Stomach (tissue), 8 donors: ENCODE measurements at regions not wholly inside any gene's neighbourhood (a gene's known extent, or its start where the extent isn't known, plus 50 kb on each side); places are given as distances from the start of the nearest gene placed in this dataset.

Experiments
- DNase-seq, 2 donors: peaks; one replicate each; pipeline versions ENCODE4 v3.0.0 to v3.0.0-alpha.2; 2013 to 2019
- H3K27ac ChIP-seq, 5 donors: fragments of 200-600 bp in 4 of 5; sonication (generic) in 4 of 5; one replicate each; pipeline ENCODE4 v1.5.1; 2013 to 2019; ENCODE audit warnings: mild to moderate bottlenecking in 1 of 5, moderate library complexity in 1 of 5
- H3K27me3 ChIP-seq, 3 donors: fragments of 200-600 bp; sonication (generic); one replicate each; pipeline ENCODE4 v1.5.1; 2017 to 2019; ENCODE audit warnings: mixed run types in 1 of 3
- H3K36me3 ChIP-seq, 4 donors: fragments of 200-600 bp; sonication (generic); 1 replicate in 3 of 4; 2 replicates in 1 of 4; pipeline ENCODE4 v1.5.1; 2016 to 2019
- H3K4me1 ChIP-seq, 4 donors: fragments of 200-600 bp; sonication (generic); one replicate each; pipeline ENCODE4 v1.5.1; 2016 to 2019
- H3K4me3 ChIP-seq, 4 donors: fragments of 200-600 bp; sonication (generic) in 3 of 4; one replicate each; pipeline ENCODE4 v1.5.1; 2016 to 2019; ENCODE audit warnings: mild to moderate bottlenecking in 1 of 4
- H3K9me3 ChIP-seq, 4 donors: fragments of 200-600 bp; sonication (generic); one replicate each; pipeline ENCODE4 v1.5.1; 2016 to 2019
- CTCF ChIP-seq, 7 experiments: fragments of 450-650 bp in 4 of 7; fragments of 200-600 bp in 3 of 7; sonication (generic) in 3 of 7; IDR thresholded peaks; one replicate each; pipeline ENCODE4 v1.5.1; 2016 to 2019; ENCODE audit warnings: antibody characterized with exemption in 7 of 7, control low read depth in 2 of 7, mild to moderate bottlenecking in 1 of 7
- EP300 ChIP-seq: sonication (generic); formaldehyde crosslinking; IDR thresholded peaks from one replicate; pipeline ENCODE4 v1.6.1; 2017; ENCODE audit warnings: antibody characterized with exemption
- POLR2A ChIP-seq, 4 donors: fragments of 450-650 bp; IDR thresholded peaks; one replicate each; pipeline ENCODE4 v1.6.1; 2016; ENCODE audit warnings: antibody characterized with exemption in 4 of 4, control low read depth in 2 of 4, mild to moderate bottlenecking in 1 of 4, moderate library complexity in 1 of 4
- POLR2AphosphoS5 ChIP-seq, 3 donors: sonication (generic); formaldehyde crosslinking; IDR thresholded peaks; one replicate each; pipeline ENCODE4 v1.6.1; 2016; ENCODE audit warnings: antibody characterized with exemption in 3 of 3
- WGBS, 5 donors: extraction: QIAGEN DNeasy Blood & Tissue Kit in 3 of 5; methylation state at CpG; one replicate each; pipeline versions ENCODE4 v1.1.5 to v1.1.7; 2013 to 2018; 5-methylcytosine and 5-hydroxymethylcytosine counted together
- intact Hi-C: fragments of 100-400 bp; cut with DNase I; formaldehyde crosslinking; loops from one replicate; pipeline ENCODE4 v1.15.1; 2023; ENCODE audit warnings: low total_unique reads
- donor health status: healthy with polysubstance abuse.
- donor health status: Bipolar disorder and iron deficiency.
- donor health status: healthy.

DNA sequence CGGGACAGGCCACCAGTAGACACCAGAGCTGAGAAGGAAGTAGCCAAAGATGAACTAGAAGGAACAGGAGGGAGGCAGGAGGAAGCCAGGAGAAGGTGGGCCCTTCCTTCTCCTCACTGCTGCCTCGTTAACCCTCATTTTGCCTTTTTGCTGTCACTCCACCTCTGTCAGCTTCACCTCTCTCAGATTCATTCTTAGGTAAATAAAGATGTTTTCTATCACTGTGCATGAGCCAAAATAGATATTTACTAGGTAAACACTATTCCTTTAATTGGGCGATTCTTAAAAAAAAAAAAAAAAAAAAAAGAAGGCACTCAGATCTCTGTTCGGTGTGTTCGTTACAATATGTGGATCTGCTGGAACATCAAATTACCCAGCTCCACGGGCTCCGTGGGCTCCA is 112.3 kb downstream of the GLUL start:
- H3K27ac ChIP-seq, result no peak overlapping the region
- WGBS, 5 donors, result 48 to 69% (median 58%) methylated on average over 7 of the region's 7 CpGs
- H3K9me3 ChIP-seq, result no peaks in the 10 kb centered on the region
- no peaks in the 10 kb centered on the region for H3K36me3 ChIP-seq
- no peaks in the 10 kb centered on the region for H3K27me3 ChIP-seq
- no peak for DNase-seq
- no peak overlapping the region for H3K4me3 ChIP-seq
- TF ChIP-seq EP300 (no peak), CTCF (IDR thresholded peaks at IDR 0.05) (no peak), POLR2AphosphoS5 (IDR thresholded peaks at IDR 0.05) (no peak), POLR2A (IDR thresholded peaks at IDR 0.05) (no peak)
- peaks cover 0 to 18% (median 11%) of the 10 kb centered on the region in 4 donors for H3K4me1 ChIP-seq
- intact Hi-C loops, result no loop called here

- Histone ChIP-seq H3K4me1 (peaks cover 0 to 18% (median 11%) of the 10 kb centered on the region in 4 donors), H3K27ac (peak overlapping the region in 1 of 5 donors; percentile 17)
- TF ChIP-seq CTCF (IDR thresholded peaks at IDR 0.05) (no peak), POLR2A (IDR thresholded peaks at IDR 0.05) (no peak)
These were observed 113.2 kb downstream of the GLUL start for GRCh38 chr1:182278144-182279054.

DNA sequence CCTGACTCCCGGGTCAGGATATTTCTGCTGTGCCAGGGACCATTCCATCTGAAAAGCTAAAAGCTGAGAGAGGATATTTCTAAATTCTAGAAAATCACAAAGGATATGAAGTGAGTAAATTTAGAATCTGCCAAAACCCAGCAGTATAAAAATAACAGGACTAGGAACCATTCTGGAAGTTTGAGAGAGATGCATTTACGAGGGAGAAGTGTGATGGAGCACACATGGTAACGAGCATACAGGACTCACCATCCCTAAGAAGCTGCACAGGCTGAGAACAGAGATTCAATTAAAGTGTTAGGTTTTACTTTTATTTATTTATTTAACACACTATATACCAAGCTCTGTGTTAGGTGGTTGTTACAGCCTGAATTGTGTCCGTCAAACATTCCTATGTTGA is 116.3 kb downstream of the GLUL start:
- Histone ChIP-seq H3K4me1 (peaks cover 0 to 20% (median 11%) of the 10 kb centered on the region in 4 donors), H3K36me3 (no peaks in the 10 kb centered on the region), H3K9me3 (no peaks in the 10 kb centered on the region), H3K27me3 (no peaks in the 10 kb centered on the region), H3K27ac (no peak overlapping the region), H3K4me3 (no peak overlapping the region)
- intact Hi-C loops, result no loop called here
- WGBS, 5 donors, result 83 to 96% (median 95%) methylated on average over 4 of the region's 4 CpGs
- no peak for DNase-seq
- no peak for TF ChIP-seq POLR2AphosphoS5 (IDR thresholded peaks at IDR 0.05)
- no peak for TF ChIP-seq EP300
- TF ChIP-seq POLR2A (IDR thresholded peaks at IDR 0.05), result no peak
- no peak for TF ChIP-seq CTCF (IDR thresholded peaks at IDR 0.05)

More at GRCh38 chr1:182278144-182279054, 113.2 kb downstream of the GLUL start:
- no peak for DNase-seq
- intact Hi-C loops, result no loop called here
- no peaks in the 10 kb centered on the region for H3K36me3 ChIP-seq
- H3K27me3 ChIP-seq, result no peaks in the 10 kb centered on the region
- H3K4me3 ChIP-seq, result no peak overlapping the region
- no peaks in the 10 kb centered on the region for H3K9me3 ChIP-seq
- WGBS, 5 donors, result 79 to 91% (median 86%) methylated on average over 7 of the region's 7 CpGs

GRCh38 chr1:182274618-182275017 is 117.0 kb downstream of the GLUL start:
- intact Hi-C loops, result no loop called here
- Histone ChIP-seq H3K36me3 (no peaks in the 10 kb centered on the region), H3K27ac (no peak overlapping the region), H3K27me3 (no peaks in the 10 kb centered on the region), H3K4me3 (no peak overlapping the region), H3K4me1 (peaks cover 0 to 13% (median 9%) of the 10 kb centered on the region in 4 donors), H3K9me3 (no peaks in the 10 kb centered on the region)
- no peak for DNase-seq
- WGBS, 5 donors, result 86 to 94% (median 92%) methylated on average over 6 of the region's 6 CpGs
- TF ChIP-seq POLR2A (IDR thresholded peaks at IDR 0.05), result no peak
- TF ChIP-seq CTCF (IDR thresholded peaks at IDR 0.05), result no peak
- no peak for TF ChIP-seq EP300
- TF ChIP-seq POLR2AphosphoS5 (IDR thresholded peaks at IDR 0.05), result no peak
